HG03575 (cell line): ENCODE measurements at regions not wholly inside any gene's neighbourhood (a gene's known extent, or its start where the extent isn't known, plus 50 kb on each side); places are given as distances from the start of the nearest gene placed in this dataset.
"Not testable (repeated sequence)": the region's sequence is repeated elsewhere in the genome, so short reads cannot be mapped to it uniquely, and the experiment has no call there.

Experiments used
- ATAC-seq: cut with Tn5 transposase; IDR thresholded peaks from one replicate; pipeline ENCODE4 v1.9.1; 2021; ENCODE audit not compliant: unreplicated experiment, insufficient number of reproducible peaks, low FRiP score; ENCODE audit errors: extremely low read depth

GRCh38 chr6:119832411-119832810, 482.9 kb upstream of the MAN1A1 start:
- ATAC-seq = no peak

- no peak for ATAC-seq
These were observed 481.1 kb upstream of the MAN1A1 start for GRCh38 chr6:119830494-119831295.

GRCh38 chr6:119830069-119830468, 480.5 kb upstream of the MAN1A1 start:
- no peak for ATAC-seq

- not testable (repeated sequence) for ATAC-seq
These were observed 479.9 kb upstream of the MAN1A1 start for GRCh38 chr6:119829499-119829898.

- ATAC-seq = no peak
These were observed 479.4 kb upstream of the MAN1A1 start for GRCh38 chr6:119829006-119829405.

GRCh38 chr6:119821380-119821779, 471.8 kb upstream of the MAN1A1 start:
- no peak for ATAC-seq

- ATAC-seq = no peak
These were observed 469.3 kb upstream of the MAN1A1 start for GRCh38 chr6:119818876-119819275.

GRCh38 chr6:119814609-119815400, 465.2 kb upstream of the MAN1A1 start:
- ATAC-seq = no peak

- ATAC-seq = no peak
These were observed 452.9 kb upstream of the MAN1A1 start for GRCh38 chr6:119802464-119802863.

- no peak for ATAC-seq
These were observed 451.5 kb upstream of the MAN1A1 start for GRCh38 chr6:119801056-119801455.

- ATAC-seq = no peak
These were observed 451.0 kb upstream of the MAN1A1 start for GRCh38 chr6:119800526-119800925.

GRCh38 chr6:119799596-119800509, 450.3 kb upstream of the MAN1A1 start:
- ATAC-seq = no peak

- ATAC-seq = no peak
These were observed 442.2 kb upstream of the MAN1A1 start for GRCh38 chr6:119791736-119792135.

- ATAC-seq = no peak
These were observed 431.8 kb upstream of the MAN1A1 start for GRCh38 chr6:119781365-119781764.

GRCh38 chr6:119768201-119768600, 418.6 kb upstream of the MAN1A1 start:
- ATAC-seq = no peak

GRCh38 chr6:119764927-119765681, 415.5 kb upstream of the MAN1A1 start:
- no peak for ATAC-seq

GRCh38 chr6:119760046-119760445, 410.5 kb upstream of the MAN1A1 start:
- ATAC-seq = no peak

GRCh38 chr6:119758385-119758784, 408.8 kb upstream of the MAN1A1 start:
- ATAC-seq = no peak

- ATAC-seq = no peak
These were observed 407.9 kb upstream of the MAN1A1 start for GRCh38 chr6:119757467-119757866.
